Gastrocnemius medialis (tissue), 4 donors: ENCODE measurements at regions not wholly inside any gene's neighbourhood (a gene's known extent, or its start where the extent isn't known, plus 50 kb on each side); places are given as distances from the start of the nearest gene placed in this dataset.

Experiments
- POLR2A ChIP-seq, 2 donors: fragments of 450-650 bp; IDR thresholded peaks; one replicate each; pipeline ENCODE4 v1.6.1; 2017; ENCODE audit warnings: antibody characterized with exemption in 2 of 2, mild to moderate bottlenecking in 2 of 2, moderate library complexity in 2 of 2
- TF ChIP-seq, protein P1 (sequence below), 5 experiments: fragments of 450-650 bp in 3 of 5; fragments of 200-600 bp in 2 of 5; sonication (generic) in 2 of 5; IDR thresholded peaks in 4 of 5; conservative IDR thresholded peaks in 1 of 5; 1 replicate in 4 of 5; 2 replicates in 1 of 5; pipeline ENCODE4 v1.5.1; 2016 to 2019; ENCODE audit warnings: antibody characterized with exemption in 5 of 5, mild to moderate bottlenecking in 3 of 5, moderate library complexity in 3 of 5

DNA sequence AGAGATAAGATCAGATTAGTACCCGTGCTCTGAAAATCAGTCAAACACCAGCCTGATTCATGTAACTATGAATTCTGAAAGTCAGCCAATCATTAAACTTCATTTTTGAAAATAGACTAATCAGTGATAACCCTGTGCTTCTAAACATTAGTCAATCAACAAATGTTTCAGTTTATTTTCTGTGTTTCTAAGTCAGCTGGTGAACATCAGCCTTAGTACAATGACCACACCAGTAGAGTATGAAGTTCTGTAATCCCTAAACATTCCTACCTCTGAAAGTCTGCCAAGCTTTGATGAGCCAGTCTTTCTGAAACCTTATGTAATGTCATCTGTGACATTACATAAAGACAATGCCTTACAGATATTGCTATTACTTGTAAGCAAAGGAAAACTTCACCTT lies 807.4 kb upstream of the CRIM1 start:
- TF ChIP-seq, protein P1, sequence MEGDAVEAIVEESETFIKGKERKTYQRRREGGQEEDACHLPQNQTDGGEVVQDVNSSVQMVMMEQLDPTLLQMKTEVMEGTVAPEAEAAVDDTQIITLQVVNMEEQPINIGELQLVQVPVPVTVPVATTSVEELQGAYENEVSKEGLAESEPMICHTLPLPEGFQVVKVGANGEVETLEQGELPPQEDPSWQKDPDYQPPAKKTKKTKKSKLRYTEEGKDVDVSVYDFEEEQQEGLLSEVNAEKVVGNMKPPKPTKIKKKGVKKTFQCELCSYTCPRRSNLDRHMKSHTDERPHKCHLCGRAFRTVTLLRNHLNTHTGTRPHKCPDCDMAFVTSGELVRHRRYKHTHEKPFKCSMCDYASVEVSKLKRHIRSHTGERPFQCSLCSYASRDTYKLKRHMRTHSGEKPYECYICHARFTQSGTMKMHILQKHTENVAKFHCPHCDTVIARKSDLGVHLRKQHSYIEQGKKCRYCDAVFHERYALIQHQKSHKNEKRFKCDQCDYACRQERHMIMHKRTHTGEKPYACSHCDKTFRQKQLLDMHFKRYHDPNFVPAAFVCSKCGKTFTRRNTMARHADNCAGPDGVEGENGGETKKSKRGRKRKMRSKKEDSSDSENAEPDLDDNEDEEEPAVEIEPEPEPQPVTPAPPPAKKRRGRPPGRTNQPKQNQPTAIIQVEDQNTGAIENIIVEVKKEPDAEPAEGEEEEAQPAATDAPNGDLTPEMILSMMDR (IDR thresholded peaks at IDR 0.05 in 4 of 5, conservative IDR thresholded peaks at IDR 0.05 in 1 of 5): no peak
- TF ChIP-seq POLR2A (IDR thresholded peaks at IDR 0.05): no peak
